ENCODE measurements at regions not wholly inside any gene's neighbourhood (a gene's known extent, or its start where the extent isn't known, plus 50 kb on each side); places are given as distances from the start of the nearest gene placed in this dataset.
"Not testable (repeated sequence)": the region's sequence is repeated elsewhere in the genome, so short reads cannot be mapped to it uniquely, and the experiment has no call there.

DNA sequence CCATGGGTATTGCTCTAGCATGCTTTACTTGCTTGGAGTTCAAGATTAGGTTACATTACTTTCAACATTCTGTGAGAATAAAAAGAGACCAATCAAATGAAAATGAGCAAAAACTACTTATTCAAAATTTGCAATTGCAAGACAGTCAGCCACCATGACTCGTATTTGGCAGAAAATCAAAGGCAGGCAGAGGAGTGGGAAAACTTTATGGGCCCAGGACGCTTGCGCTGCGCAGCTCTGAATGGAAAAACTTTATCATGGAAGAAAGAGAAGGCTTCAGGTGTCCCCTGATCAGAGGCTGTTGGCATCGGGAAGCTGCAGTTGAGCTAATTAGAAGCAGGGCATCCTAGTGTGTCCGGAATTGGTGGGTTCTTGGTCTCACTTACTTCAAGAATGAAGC is 250.6 kb downstream of the USP46 start:
- 66% methylated on average over 4 of the region's 6 CpGs; no CpG with 5 or more reads in 1 of the 2 experiments for WGBS, 2 experiments (ENCODE audit: extremely low coverage in 2 of 2, insufficient read length in 1 of 2)
- intact Hi-C loops (cut with micrococcal nuclease): loop anchor here (10.0 kb wide), 1 partner anchor 276 kb away; no protein-coding TSS in a partner anchor

DNA sequence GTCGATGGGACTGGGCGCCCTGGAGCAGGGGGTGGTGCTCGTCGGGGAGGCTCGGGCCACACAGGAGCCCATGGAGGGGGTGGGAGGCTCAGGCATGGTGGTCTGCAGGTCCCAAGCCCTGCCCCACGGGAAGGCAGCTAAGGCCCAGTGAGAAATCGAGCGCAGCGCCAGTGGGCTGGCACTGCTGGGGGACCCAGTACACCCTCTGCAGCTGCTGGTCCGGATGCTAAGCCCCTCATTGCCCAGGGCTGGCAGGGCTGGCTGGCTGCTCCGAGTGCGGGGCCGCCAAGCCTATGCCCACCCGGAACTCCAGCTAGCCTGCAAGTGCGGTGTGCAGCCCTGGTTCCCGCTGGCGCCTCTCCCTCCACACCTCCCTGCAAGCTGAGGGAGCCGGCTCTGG is 249.3 kb downstream of the USP46 start:
- H4K8ac ChIP-seq (ENCODE audit: low read depth in 2 of 2, low read length in 2 of 2); H3K4ac ChIP-seq (ENCODE audit: low read depth, low read length); H3K27ac ChIP-seq (ENCODE audit: insufficient read depth, low read length); H3K14ac ChIP-seq (replicated peaks; ENCODE audit: low read depth, low read length); H3K9me3 ChIP-seq (ENCODE audit: control insufficient read depth, insufficient read depth, low read length); H2BK20ac ChIP-seq (ENCODE audit: low read depth, low read length); H3K4me3 ChIP-seq (ENCODE audit: insufficient read depth, low read depth, low read length); CTCF ChIA-PET; H3K36me3 ChIP-seq (ENCODE audit: control insufficient read depth, insufficient read depth, low read length); H3K56ac ChIP-seq (ENCODE audit: extremely low read depth, insufficient read depth, low read length); dilution Hi-C loops (cut with HindIII; ENCODE audit: low sequenced_read_pairs, unreplicated experiment); ATAC-seq (ENCODE audit: low read depth); H3K4me2 ChIP-seq (ENCODE audit: low read depth, low read length); in situ Hi-C loops (cut with MboI; ENCODE audit: low sequenced_read_pairs); POLR2A ChIA-PET (ENCODE audit: unreplicated experiment); H2AFZ ChIP-seq (replicated peaks; ENCODE audit: low read length, poor library complexity); H3K4me1 ChIP-seq (ENCODE audit: control insufficient read depth, insufficient read depth, low read length); H2AK9ac ChIP-seq (replicated peaks; ENCODE audit: low read depth, low read length, poor library complexity); H3K9me1 ChIP-seq (ENCODE audit: insufficient read depth, low read length); H3K79me1 ChIP-seq (ENCODE audit: low read depth in 1 of 2, low read length in 2 of 2); H3K27me3 ChIP-seq (ENCODE audit: control insufficient read depth, insufficient read depth, low read length); H4K5ac ChIP-seq (ENCODE audit: low read depth, low read length); H2BK5ac ChIP-seq (ENCODE audit: low read depth, low read length, poor library complexity, severe bottlenecking); H3K18ac ChIP-seq (ENCODE audit: low read depth, low read length); H3K9ac ChIP-seq (ENCODE audit: low read depth, low read length); DNase-seq; H3K23ac ChIP-seq (ENCODE audit: low read depth, low read length); H4K20me1 ChIP-seq (ENCODE audit: insufficient read depth, low read length); H2AK5ac ChIP-seq (ENCODE audit: low read depth, low read length); H2BK120ac ChIP-seq (ENCODE audit: low read depth, low read length); H2BK15ac ChIP-seq (ENCODE audit: low read depth, low read length); H4K91ac ChIP-seq (ENCODE audit: insufficient read depth, low read depth, low read length); BruUV-seq (replicated peaks): not testable (repeated sequence)
- intact Hi-C loops (cut with micrococcal nuclease): loop anchor here (10.0 kb wide), 1 partner anchor 275 kb away; no protein-coding TSS in a partner anchor
- 74% methylated on average over 4 of the region's 18 CpGs; no CpG with 5 or more reads in 1 of the 2 experiments for WGBS, 2 experiments (ENCODE audit: extremely low coverage in 2 of 2, insufficient read length in 1 of 2)

More for the DNA sequence above, 250.6 kb downstream of the USP46 start:
- Histone ChIP-seq H2BK120ac (ENCODE audit: low read depth, low read length) (no peak overlapping the region), H2AFZ (replicated peaks; ENCODE audit: low read length, poor library complexity) (no peak overlapping the region), H3K79me1 (ENCODE audit: low read depth in 1 of 2, low read length in 2 of 2) (no peaks in the 10 kb centered on the region), H4K91ac (ENCODE audit: insufficient read depth, low read depth, low read length) (no peak overlapping the region), H4K8ac (ENCODE audit: low read depth in 2 of 2, low read length in 2 of 2) (no peak overlapping the region), H4K20me1 (ENCODE audit: insufficient read depth, low read length) (no peaks in the 10 kb centered on the region), H2BK5ac (ENCODE audit: low read depth, low read length, poor library complexity, severe bottlenecking) (no peak overlapping the region), H3K9ac (ENCODE audit: low read depth, low read length) (no peak overlapping the region), H3K14ac (replicated peaks; ENCODE audit: low read depth, low read length) (no peak overlapping the region), H3K9me3 (ENCODE audit: control insufficient read depth, insufficient read depth, low read length) (no peaks in the 10 kb centered on the region), H3K4ac (ENCODE audit: low read depth, low read length) (no peak overlapping the region), H3K4me1 (ENCODE audit: control insufficient read depth, insufficient read depth, low read length) (no peaks in the 10 kb centered on the region), H3K4me2 (ENCODE audit: low read depth, low read length) (no peak overlapping the region), H3K4me3 (ENCODE audit: insufficient read depth, low read depth, low read length) (no peak overlapping the region), H4K5ac (ENCODE audit: low read depth, low read length) (no peak overlapping the region), H3K56ac (ENCODE audit: extremely low read depth, insufficient read depth, low read length) (no peak overlapping the region), H2AK9ac (replicated peaks; ENCODE audit: low read depth, low read length, poor library complexity) (no peak overlapping the region), H3K27ac (ENCODE audit: insufficient read depth, low read length) (no peak overlapping the region), H2BK15ac (ENCODE audit: low read depth, low read length) (no peak overlapping the region), H3K36me3 (ENCODE audit: control insufficient read depth, insufficient read depth, low read length) (no peaks in the 10 kb centered on the region), H3K9me1 (ENCODE audit: insufficient read depth, low read length) (no peaks in the 10 kb centered on the region), H3K27me3 (ENCODE audit: control insufficient read depth, insufficient read depth, low read length) (no peaks in the 10 kb centered on the region; the same call in 1 of the 2 replicates), H3K23ac (ENCODE audit: low read depth, low read length) (no peak overlapping the region), H2AK5ac (ENCODE audit: low read depth, low read length) (no peak overlapping the region), H2BK20ac (ENCODE audit: low read depth, low read length) (no peak overlapping the region), H3K18ac (ENCODE audit: low read depth, low read length) (no peak overlapping the region)
- ChIA-PET POLR2A (ENCODE audit: unreplicated experiment) (no interaction called here), CTCF (no interaction called here)
- in situ Hi-C loops (cut with MboI; ENCODE audit: low sequenced_read_pairs) (no loop called here), dilution Hi-C loops (cut with HindIII; ENCODE audit: low sequenced_read_pairs, unreplicated experiment) (no loop called here)
- BruUV-seq (replicated peaks): no TSS peak
- TF ChIP-seq, protein P1, sequence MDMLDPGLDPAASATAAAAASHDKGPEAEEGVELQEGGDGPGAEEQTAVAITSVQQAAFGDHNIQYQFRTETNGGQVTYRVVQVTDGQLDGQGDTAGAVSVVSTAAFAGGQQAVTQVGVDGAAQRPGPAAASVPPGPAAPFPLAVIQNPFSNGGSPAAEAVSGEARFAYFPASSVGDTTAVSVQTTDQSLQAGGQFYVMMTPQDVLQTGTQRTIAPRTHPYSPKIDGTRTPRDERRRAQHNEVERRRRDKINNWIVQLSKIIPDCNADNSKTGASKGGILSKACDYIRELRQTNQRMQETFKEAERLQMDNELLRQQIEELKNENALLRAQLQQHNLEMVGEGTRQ (IDR thresholded peaks at IDR 0.05; ENCODE audit: low read depth, low read length): no peak
- no peak for TF ChIP-seq CEBPB (IDR thresholded peaks at IDR 0.05; ENCODE audit: low read depth, low read length)
- ATAC-seq (ENCODE audit: low read depth) (no peak), DNase-seq (no peak)
